GM12801 (cell line): ENCODE measurements at regions not wholly inside any gene's neighbourhood (a gene's known extent, or its start where the extent isn't known, plus 50 kb on each side); places are given as distances from the start of the nearest gene placed in this dataset.

ENCODE experiments used
- CTCF ChIP-seq: IDR thresholded peaks from one replicate; pipeline ENCODE4 v1.5.1; 2011; ENCODE audit warnings: control low read depth; ENCODE audit not compliant: insufficient read length; ENCODE audit errors: extremely low read depth

GRCh38 chr11:38159038-38159437, 1561.0 kb upstream of the RAG2 start:
- no peak for TF ChIP-seq CTCF

- no peak for TF ChIP-seq CTCF
These were observed 1558.6 kb upstream of the RAG2 start for GRCh38 chr11:38156495-38157146.

- TF ChIP-seq CTCF = no peak
These were observed 1557.8 kb upstream of the RAG2 start for GRCh38 chr11:38155856-38156255.

- TF ChIP-seq CTCF = no peak
These were observed 1555.9 kb upstream of the RAG2 start for GRCh38 chr11:38153985-38154384.

- TF ChIP-seq CTCF = no peak
These were observed 1545.8 kb upstream of the RAG2 start for GRCh38 chr11:38143852-38144251.

- no peak for TF ChIP-seq CTCF
These were observed 1540.9 kb upstream of the RAG2 start for GRCh38 chr11:38138972-38139371.

GRCh38 chr11:38136887-38137286, 1538.9 kb upstream of the RAG2 start:
- no peak for TF ChIP-seq CTCF
